Mesenchymal stem cell (in vitro differentiated cells and primary cell): ENCODE measurements at regions not wholly inside any gene's neighbourhood (a gene's known extent, or its start where the extent isn't known, plus 50 kb on each side); places are given as distances from the start of the nearest gene placed in this dataset.

Experiments used
- DNase-seq: peaks from one replicate; pipeline ENCODE4 v3.0.0-alpha.2; 2013
- H2AFZ ChIP-seq: one replicate; pipeline ENCODE4 v1.6.1; 2013; ENCODE audit warnings: low read depth, mild to moderate bottlenecking, control low read depth, inconsistent platforms, low read length, moderate library complexity
- H2AK5ac ChIP-seq: 2 replicates; pipeline ENCODE4 v1.6.1; 2013; ENCODE audit warnings: low read length, moderate library complexity, mild to moderate bottlenecking, inconsistent platforms; ENCODE audit not compliant: severe bottlenecking
- H2BK120ac ChIP-seq: one replicate; pipeline ENCODE4 v1.6.1; 2013; ENCODE audit warnings: low read depth, mild to moderate bottlenecking, inconsistent platforms, low read length, moderate library complexity
- H2BK12ac ChIP-seq, 2 experiments: one replicate each; pipeline ENCODE4 v1.6.1; 2013; ENCODE audit warnings: inconsistent platforms in 2 of 2, low read length in 2 of 2, mild to moderate bottlenecking in 2 of 2, moderate library complexity in 2 of 2, control low read depth in 1 of 2
- H2BK15ac ChIP-seq: one replicate; pipeline ENCODE4 v1.6.1; 2013; ENCODE audit warnings: mild to moderate bottlenecking, low read depth, inconsistent platforms; ENCODE audit not compliant: poor library complexity, severe bottlenecking
- H2BK5ac ChIP-seq: 2 replicates; pipeline ENCODE4 v1.6.1; 2013; ENCODE audit warnings: low read depth, mild to moderate bottlenecking, low read length, control low read depth, inconsistent platforms; ENCODE audit not compliant: poor library complexity, severe bottlenecking
- H3K14ac ChIP-seq, 2 experiments: one replicate each; pipeline ENCODE4 v1.6.1; 2013; ENCODE audit warnings: inconsistent platforms in 2 of 2, low read length in 2 of 2, control low read depth in 1 of 2, mild to moderate bottlenecking in 1 of 2, moderate library complexity in 1 of 2
- H3K18ac ChIP-seq, 2 experiments: one replicate each; pipeline ENCODE4 v1.6.1; 2013; ENCODE audit warnings: inconsistent platforms in 2 of 2, low read length in 2 of 2, control low read depth in 1 of 2, low read depth in 1 of 2, mild to moderate bottlenecking in 1 of 2
- H3K23ac ChIP-seq, 2 experiments: one replicate each; pipeline ENCODE4 v1.6.1; 2013; ENCODE audit warnings: inconsistent platforms in 2 of 2, low read length in 2 of 2, mild to moderate bottlenecking in 2 of 2, moderate library complexity in 2 of 2, control low read depth in 1 of 2
- H3K27ac ChIP-seq: 2 replicates; pipeline ENCODE4 v1.5.1; 2013; ENCODE audit warnings: mild to moderate bottlenecking, moderate library complexity, low read length, control low read depth, inconsistent platforms; ENCODE audit not compliant: poor library complexity, severe bottlenecking
- H3K27me3 ChIP-seq, 2 experiments: 2 replicates each; pipeline versions ENCODE4 v1.6.1 to v1.7.0; 2013; ENCODE audit warnings: low read length in 2 of 2, mild to moderate bottlenecking in 2 of 2, moderate library complexity in 2 of 2, control low read depth in 1 of 2, inconsistent platforms in 1 of 2; ENCODE audit not compliant: control insufficient read depth in 1 of 2, insufficient read depth in 1 of 2
- H3K36me3 ChIP-seq, 2 experiments: 2 replicates each; pipeline versions ENCODE4 v1.6.1 to v1.7.0; 2013; ENCODE audit warnings: low read length in 2 of 2, control low read depth in 1 of 2, inconsistent platforms in 1 of 2, low read depth in 1 of 2, mild to moderate bottlenecking in 1 of 2; ENCODE audit not compliant: insufficient read depth in 2 of 2, control insufficient read depth in 1 of 2
- H3K4ac ChIP-seq, 2 experiments: one replicate each; pipeline ENCODE4 v1.6.1; 2013; ENCODE audit warnings: inconsistent platforms in 2 of 2, low read length in 2 of 2, mild to moderate bottlenecking in 2 of 2, moderate library complexity in 2 of 2, control low read depth in 1 of 2, low read depth in 1 of 2
- H3K4me1 ChIP-seq: 2 replicates; pipeline ENCODE4 v1.6.1; 2013; ENCODE audit warnings: low read depth, low read length, control low read depth; ENCODE audit not compliant: control insufficient read depth, insufficient read depth
- H3K4me2 ChIP-seq: 2 replicates; pipeline ENCODE4 v1.6.1; 2013; ENCODE audit warnings: low read length, mild to moderate bottlenecking, inconsistent platforms; ENCODE audit not compliant: poor library complexity, severe bottlenecking
- H3K4me3 ChIP-seq, 2 experiments: 2 replicates each; pipeline versions ENCODE4 v1.5.1 to v1.7.0; 2013; ENCODE audit warnings: low read length in 2 of 2, mild to moderate bottlenecking in 2 of 2, control low read depth in 1 of 2, low read depth in 1 of 2; ENCODE audit not compliant: insufficient read depth in 1 of 2
- H3K79me1 ChIP-seq: replicated peaks from 2 replicates; pipeline ENCODE4 v1.6.1; 2013; ENCODE audit warnings: mild to moderate bottlenecking, control low read depth, low read length, inconsistent platforms; ENCODE audit not compliant: poor library complexity, severe bottlenecking
- H3K9ac ChIP-seq: 2 replicates; pipeline ENCODE4 v1.7.0; 2013; ENCODE audit warnings: mild to moderate bottlenecking, low read length, moderate library complexity
- H3K9me3 ChIP-seq: 2 replicates; pipeline ENCODE4 v1.7.0; 2013; ENCODE audit warnings: mild to moderate bottlenecking, low read length; ENCODE audit not compliant: control insufficient read depth
- H4K8ac ChIP-seq: one replicate; pipeline ENCODE4 v1.6.1; 2013; ENCODE audit warnings: inconsistent platforms, mild to moderate bottlenecking, low read length, moderate library complexity
- H4K91ac ChIP-seq: one replicate; pipeline ENCODE4 v1.6.1; 2013; ENCODE audit warnings: mild to moderate bottlenecking, low read length, inconsistent platforms
- WGBS: methylation state at CpG from one replicate; pipeline ENCODE4 v1.1.7; 2013; ENCODE audit warnings: mixed read lengths; 5-methylcytosine and 5-hydroxymethylcytosine counted together

DNA sequence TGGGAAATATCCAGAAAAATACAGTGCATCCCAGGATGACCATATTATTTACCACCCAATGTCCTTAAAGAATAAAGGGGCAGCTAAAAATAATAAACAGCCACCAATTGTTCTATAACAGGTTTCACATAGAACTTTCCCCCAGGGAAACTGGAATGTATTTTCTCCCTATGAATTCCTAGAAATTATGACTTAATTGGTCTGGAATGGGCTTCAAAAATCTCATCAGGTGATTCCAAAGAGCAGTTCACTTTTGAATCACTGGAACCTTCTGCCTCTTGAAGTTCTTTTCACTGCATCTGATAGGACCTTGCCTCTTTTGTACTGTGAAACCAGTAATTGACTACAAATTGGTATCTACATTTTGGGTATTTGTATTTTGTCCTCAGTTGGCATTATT lies 119.3 kb downstream of the ZNF330 start:
- Histone ChIP-seq H4K8ac (no peak overlapping the region), H2AFZ (no peak overlapping the region), H3K9me3 (no peaks in the 10 kb centered on the region), H3K14ac (no peak overlapping the region), H2AK5ac (no peak overlapping the region), H3K9ac (no peak overlapping the region), H4K91ac (no peak overlapping the region), H3K79me1 (no peaks in the 10 kb centered on the region), H3K4ac (no peak overlapping the region), H3K36me3 (no peaks in the 10 kb centered on the region), H3K27me3 (no peaks in the 10 kb centered on the region), H2BK15ac (no peak overlapping the region), H3K18ac (no peak overlapping the region), H2BK120ac (no peak overlapping the region), H3K4me1 (peaks cover 3% of the 10 kb centered on the region), H2BK12ac (no peak overlapping the region), H2BK5ac (no peak overlapping the region), H3K27ac (no peak overlapping the region), H3K23ac (no peak overlapping the region), H3K4me2 (no peak overlapping the region), H3K4me3 (no peak overlapping the region)
- DNase-seq: no peak

DNA sequence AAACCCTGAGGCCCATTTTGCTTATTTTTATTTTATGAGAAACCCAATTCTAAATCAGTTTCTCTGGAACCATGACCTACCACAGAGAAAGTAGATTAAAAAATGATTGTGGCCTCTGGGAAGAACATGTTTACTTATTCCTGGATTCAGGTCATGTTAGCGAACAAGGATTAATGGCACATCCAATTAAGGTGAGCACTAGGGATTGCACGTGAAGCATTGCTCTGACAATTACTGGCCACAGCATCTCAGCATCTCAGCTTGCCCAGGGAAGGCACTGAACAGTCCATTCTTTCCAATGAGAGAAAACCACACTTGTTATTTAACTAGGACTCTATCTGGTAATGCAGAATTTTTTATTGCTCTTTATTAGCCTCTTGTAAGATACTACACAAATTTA lies 119.8 kb downstream of the ZNF330 start:
- WGBS: 90% methylated on average over 2 of the region's 2 CpGs
- no peak overlapping the region for H4K8ac ChIP-seq
- H3K27me3 ChIP-seq: no peaks in the 10 kb centered on the region
- no peak overlapping the region for H3K27ac ChIP-seq
- no peak overlapping the region for H3K23ac ChIP-seq
- H2BK120ac ChIP-seq: no peak overlapping the region
- no peak overlapping the region for H4K91ac ChIP-seq
- H2BK5ac ChIP-seq: no peak overlapping the region
- no peak overlapping the region for H2AK5ac ChIP-seq
- H2BK15ac ChIP-seq: no peak overlapping the region
- H3K18ac ChIP-seq: no peak overlapping the region
- H3K36me3 ChIP-seq: no peaks in the 10 kb centered on the region
- H3K79me1 ChIP-seq: no peaks in the 10 kb centered on the region
- no peak overlapping the region for H2AFZ ChIP-seq
- no peak overlapping the region for H3K9ac ChIP-seq
- H3K4me3 ChIP-seq: no peak overlapping the region
- no peak overlapping the region for H3K4me2 ChIP-seq
- peaks cover 3% of the 10 kb centered on the region for H3K4me1 ChIP-seq
- H2BK12ac ChIP-seq: no peak overlapping the region
- no peak overlapping the region for H3K4ac ChIP-seq
- H3K9me3 ChIP-seq: no peaks in the 10 kb centered on the region
- no peak for DNase-seq
- no peak overlapping the region for H3K14ac ChIP-seq

DNA sequence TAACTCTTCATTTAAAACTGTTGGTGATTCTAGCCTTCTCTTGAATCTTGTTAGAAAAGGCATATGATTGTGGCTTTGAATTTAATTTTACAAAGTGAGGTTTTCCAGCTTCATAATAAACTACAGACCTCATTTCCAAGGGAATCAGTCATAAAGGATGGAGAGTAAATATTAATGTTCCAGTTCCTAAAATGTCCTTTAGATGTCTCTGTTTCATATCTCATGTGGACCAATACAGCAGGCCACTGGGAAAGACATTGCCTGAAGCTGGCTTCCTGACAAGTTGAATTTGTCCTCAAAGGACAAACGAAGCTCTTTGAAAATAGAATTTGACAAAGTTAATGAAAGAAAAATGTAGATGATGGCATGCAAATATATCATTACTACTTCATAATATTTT lies 125.4 kb downstream of the ZNF330 start:
- WGBS: no CpG with 5 or more reads among the region's 1 CpG
- H3K27ac ChIP-seq: no peak overlapping the region

DNA sequence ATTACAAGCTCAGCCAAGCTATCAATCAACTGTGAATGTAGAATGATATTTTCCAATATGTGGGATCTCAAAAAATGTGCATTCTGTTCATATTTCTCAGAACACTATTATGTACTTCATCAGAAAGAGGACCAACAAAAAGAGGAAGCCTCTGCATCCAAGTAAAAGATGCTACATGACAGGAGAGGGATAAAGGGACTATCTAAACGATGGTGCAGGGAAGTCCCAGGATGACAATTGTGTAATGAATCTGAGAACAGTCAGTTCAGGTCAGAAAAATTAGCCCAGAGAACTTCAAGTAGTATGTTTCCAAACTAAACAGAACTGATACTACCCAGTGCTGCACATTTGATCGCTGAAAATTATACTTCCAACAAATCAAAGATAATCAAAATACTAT lies 127.0 kb downstream of the ZNF330 start:
- Histone ChIP-seq H3K14ac (no peak overlapping the region), H2BK15ac (no peak overlapping the region), H3K18ac (no peak overlapping the region), H3K9ac (no peak overlapping the region), H2AK5ac (no peak overlapping the region), H3K79me1 (no peaks in the 10 kb centered on the region), H3K4me1 (peaks cover 7% of the 10 kb centered on the region), H4K8ac (no peak overlapping the region), H3K4me3 (no peak overlapping the region), H3K27me3 (no peaks in the 10 kb centered on the region), H3K23ac (no peak overlapping the region), H2BK12ac (no peak overlapping the region), H2BK120ac (no peak overlapping the region), H4K91ac (no peak overlapping the region), H3K4ac (no peak overlapping the region), H2BK5ac (no peak overlapping the region), H3K36me3 (no peaks in the 10 kb centered on the region), H2AFZ (no peak overlapping the region), H3K9me3 (no peaks in the 10 kb centered on the region), H3K27ac (no peak overlapping the region), H3K4me2 (no peak overlapping the region)
- DNase-seq: peak; percentile 41
- WGBS: 86% methylated on average over 1 of the region's 2 CpGs

More for the DNA sequence above, 125.4 kb downstream of the ZNF330 start:
- Histone ChIP-seq H3K23ac (no peak overlapping the region), H2AFZ (no peak overlapping the region), H2BK120ac (no peak overlapping the region), H3K14ac (no peak overlapping the region), H3K4me1 (peaks cover 4% of the 10 kb centered on the region), H2BK5ac (no peak overlapping the region), H3K4me3 (no peak overlapping the region), H3K4ac (no peak overlapping the region), H3K18ac (no peak overlapping the region), H2AK5ac (no peak overlapping the region), H2BK12ac (no peak overlapping the region), H3K4me2 (no peak overlapping the region), H2BK15ac (no peak overlapping the region), H4K91ac (no peak overlapping the region), H3K36me3 (no peaks in the 10 kb centered on the region), H3K9ac (no peak overlapping the region), H3K9me3 (no peaks in the 10 kb centered on the region), H3K27me3 (no peaks in the 10 kb centered on the region), H4K8ac (no peak overlapping the region), H3K79me1 (no peaks in the 10 kb centered on the region)
- DNase-seq: peak; percentile 68
